WTC11 (cell line): ENCODE measurements at regions not wholly inside any gene's neighbourhood (a gene's known extent, or its start where the extent isn't known, plus 50 kb on each side); places are given as distances from the start of the nearest gene placed in this dataset.
"Not testable (repeated sequence)": the region's sequence is repeated elsewhere in the genome, so short reads cannot be mapped to it uniquely, and the experiment has no call there.

ENCODE experiments used
- ATAC-seq: fragments of 200-7000 bp; cut with Tn5 transposase; 2 replicates; pipeline ENCODE4 v1.10.0; 2021; ENCODE audit warnings: mild to moderate bottlenecking, moderate library complexity
- CTCF ChIA-PET: fragments of 300-600 bp; sonication (Branson Sonifier 250); formaldehyde crosslinking; loops from one replicate; lab custom pipeline; 2021; ENCODE audit warnings: antibody characterized with exemption; lab: Charles Lee
- POLR2A ChIA-PET: fragments of 350-600 bp; sonication (Branson Sonifier 250); formaldehyde crosslinking; loops from one replicate; lab custom pipeline; 2021; ENCODE audit warnings: antibody characterized with exemption; lab: Charles Lee
- DNase-seq: peaks from one replicate; pipeline ENCODE4 v3.0.0; 2021; ENCODE audit warnings: low spot score
- H3K27ac Mint-ChIP-seq: 2 replicates; pipeline ENCODE4 v1.8.0; 2021; ENCODE audit warnings: mixed read lengths
- H3K27me3 Mint-ChIP-seq: 2 replicates; pipeline ENCODE4 v1.8.0; 2021; ENCODE audit warnings: low read depth, mild to moderate bottlenecking, moderate library complexity, mixed read lengths
- H3K36me3 Mint-ChIP-seq: 2 replicates; pipeline ENCODE4 v1.8.0; 2021; ENCODE audit warnings: mixed read lengths
- H3K4me1 Mint-ChIP-seq: 2 replicates; pipeline ENCODE4 v1.8.0; 2022; ENCODE audit warnings: mixed read lengths
- H3K4me3 Mint-ChIP-seq: 2 replicates; pipeline ENCODE4 v1.8.0; 2021; ENCODE audit warnings: mild to moderate bottlenecking, moderate library complexity, mixed read lengths
- H3K9me3 Mint-ChIP-seq: 2 replicates; pipeline ENCODE4 v1.8.0; 2021; ENCODE audit warnings: mixed read lengths
- AFF4 ChIP-seq: sonication (generic); formaldehyde crosslinking; IDR thresholded peaks from 2 replicates; pipeline ENCODE4 v1.8.1; 2023; ENCODE audit warnings: mild to moderate bottlenecking, missing genetic modification reagents, borderline replicate concordance
- ARID4B ChIP-seq: sonication (generic); formaldehyde crosslinking; IDR thresholded peaks from 2 replicates; pipeline ENCODE4 v1.8.0; 2023; ENCODE audit warnings: missing genetic modification reagents, mild to moderate bottlenecking, borderline replicate concordance
- ATF2 ChIP-seq: sonication (generic); formaldehyde crosslinking; IDR thresholded peaks from 2 replicates; pipeline ENCODE4 v1.8.1; 2022; ENCODE audit warnings: low read depth, missing genetic modification reagents, borderline replicate concordance
- CDX4 ChIP-seq: fragments of 250-450 bp; sonication (Bioruptor Pico); IDR thresholded peaks from 2 replicates; pipeline ENCODE4 v1.9.0; 2021; ENCODE audit warnings: moderate library complexity, mild to moderate bottlenecking, inconsistent platforms, borderline replicate concordance
- CREB1 ChIP-seq: sonication (generic); formaldehyde crosslinking; IDR thresholded peaks from 2 replicates; pipeline ENCODE4 v1.8.0; 2023; ENCODE audit warnings: mild to moderate bottlenecking, missing genetic modification reagents
- CREM ChIP-seq: sonication (generic); formaldehyde crosslinking; IDR thresholded peaks from 2 replicates; pipeline ENCODE4 v1.8.1; 2022; ENCODE audit warnings: mild to moderate bottlenecking, missing genetic modification reagents, moderate library complexity
- EMX1 ChIP-seq: fragments of 250-450 bp; sonication (Bioruptor Pico); IDR thresholded peaks from 2 replicates; pipeline ENCODE4 v1.8.0; 2021; ENCODE audit warnings: mild to moderate bottlenecking
- ESRRA ChIP-seq: sonication (generic); formaldehyde crosslinking; IDR thresholded peaks from 2 replicates; pipeline ENCODE4 v1.8.1; 2022; ENCODE audit warnings: mild to moderate bottlenecking, missing genetic modification reagents, borderline replicate concordance
- FOXJ3 ChIP-seq: sonication (generic); formaldehyde crosslinking; IDR thresholded peaks from 2 replicates; pipeline ENCODE4 v1.9.0; 2021; ENCODE audit warnings: missing genetic modification reagents, mild to moderate bottlenecking, borderline replicate concordance
- PREB ChIP-seq: sonication (generic); formaldehyde crosslinking; IDR thresholded peaks from 2 replicates; pipeline ENCODE4 v1.8.1; 2022; ENCODE audit warnings: mild to moderate bottlenecking, missing genetic modification reagents, moderate library complexity, borderline replicate concordance
- SOX15 ChIP-seq: fragments of 250-450 bp; sonication (Bioruptor Pico); IDR thresholded peaks from 2 replicates; pipeline ENCODE4 v1.9.0; 2021; ENCODE audit warnings: mild to moderate bottlenecking
- SP1 ChIP-seq: sonication (generic); formaldehyde crosslinking; conservative IDR thresholded peaks from 2 replicates; pipeline ENCODE4 v1.8.1; 2022; ENCODE audit warnings: missing genetic modification reagents
- TEAD1 ChIP-seq: sonication (generic); formaldehyde crosslinking; IDR thresholded peaks from 2 replicates; pipeline ENCODE4 v1.8.0; 2022; ENCODE audit warnings: mild to moderate bottlenecking, missing genetic modification reagents
- TP53 ChIP-seq: sonication (generic); formaldehyde crosslinking; IDR thresholded peaks from 2 replicates; pipeline ENCODE4 v1.8.1; 2023; ENCODE audit warnings: mild to moderate bottlenecking, missing genetic modification reagents
- ZNF416 ChIP-seq: fragments of 250-450 bp; sonication (Bioruptor Pico); IDR thresholded peaks from 2 replicates; pipeline ENCODE4 v1.9.0; 2021; ENCODE audit warnings: mild to moderate bottlenecking, inconsistent platforms
- ZNF671 ChIP-seq: fragments of 250-450 bp; sonication (Bioruptor Pico); IDR thresholded peaks from 2 replicates; pipeline ENCODE4 v1.8.0; 2021; ENCODE audit warnings: mild to moderate bottlenecking

- H3K36me3 Mint-ChIP-seq, result no peaks in the 10 kb centered on the region
- CTCF ChIA-PET, result interaction anchor here (1.5 kb wide), 1 partner anchor 17 kb away, joined by 3 read pairs; no protein-coding TSS in a partner anchor
- DNase-seq, result no peak
- no peaks in the 10 kb centered on the region; the same call in 1 of the 2 replicates for H3K27me3 Mint-ChIP-seq
- no peak for ATAC-seq
- no peaks in the 10 kb centered on the region for H3K4me1 Mint-ChIP-seq
- no peak for TF ChIP-seq ZNF671 (CRISPR knock-in tag)
- TF ChIP-seq SOX15 (CRISPR knock-in tag), result no peak
- no peak for TF ChIP-seq ESRRA
- TF ChIP-seq CDX4 (CRISPR knock-in tag), result no peak
- no peak for TF ChIP-seq PREB (CRISPR knock-in tag)
- no peak for TF ChIP-seq FOXJ3 (CRISPR knock-in tag)
- no peak for TF ChIP-seq ATF2 (CRISPR knock-in tag)
- TF ChIP-seq AFF4 (CRISPR knock-in tag), result no peak
- no peak for TF ChIP-seq ZNF416 (CRISPR knock-in tag)
- no peak for TF ChIP-seq CREB1
- no peak for TF ChIP-seq EMX1 (CRISPR knock-in tag)
- no peak for TF ChIP-seq TEAD1 (CRISPR knock-in tag)
- TF ChIP-seq SP1 (CRISPR knock-in tag), result no peak
- TF ChIP-seq CREM (CRISPR knock-in tag), result no peak
- TF ChIP-seq ARID4B (CRISPR knock-in tag), result no peak
- TF ChIP-seq TP53, result no peak
- H3K27ac Mint-ChIP-seq, result no peak overlapping the region
- POLR2A ChIA-PET, result no interaction called here
- H3K4me3 Mint-ChIP-seq, result no peak overlapping the region
- peaks cover 9% of the 10 kb centered on the region for H3K9me3 Mint-ChIP-seq
Observed at GRCh38 chr12:115790526-115790925, 487.0 kb downstream of the MED13L start.

GRCh38 chr12:115786490-115786889, 491.0 kb downstream of the MED13L start:
- ATAC-seq, H3K27ac Mint-ChIP-seq, H3K4me1 Mint-ChIP-seq, DNase-seq, H3K27me3 Mint-ChIP-seq, CTCF ChIA-PET, H3K4me3 Mint-ChIP-seq, H3K36me3 Mint-ChIP-seq, POLR2A ChIA-PET: not testable (repeated sequence)
- peaks cover 10% of the 10 kb centered on the region for H3K9me3 Mint-ChIP-seq
